ENCODE measurements at regions not wholly inside any gene's neighbourhood (a gene's known extent, or its start where the extent isn't known, plus 50 kb on each side); places are given as distances from the start of the nearest gene placed in this dataset.
"Not testable (repeated sequence)": the region's sequence is repeated elsewhere in the genome, so short reads cannot be mapped to it uniquely, and the experiment has no call there.

DNA sequence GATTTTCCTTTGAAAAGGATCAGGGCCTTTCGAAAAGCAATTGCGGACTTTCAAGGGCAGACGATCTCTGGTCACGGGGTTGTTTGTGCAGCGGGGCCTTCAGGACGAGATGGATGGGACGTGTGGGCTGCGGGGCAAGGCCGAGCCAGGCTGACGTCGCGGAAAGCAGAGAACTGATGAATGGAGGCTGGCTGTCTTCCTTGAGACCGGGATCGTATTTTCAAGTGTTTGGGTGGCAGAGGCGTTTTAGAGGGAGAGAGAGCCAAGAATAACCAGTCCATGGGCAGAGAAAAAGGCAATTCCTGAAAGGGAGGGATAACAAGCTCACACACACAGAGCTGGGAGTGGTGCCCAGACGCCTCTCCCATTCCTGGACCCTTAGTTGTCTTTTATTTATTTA is 138.9 kb upstream of the USP29 start:
- DNase-seq = no peak

DNA sequence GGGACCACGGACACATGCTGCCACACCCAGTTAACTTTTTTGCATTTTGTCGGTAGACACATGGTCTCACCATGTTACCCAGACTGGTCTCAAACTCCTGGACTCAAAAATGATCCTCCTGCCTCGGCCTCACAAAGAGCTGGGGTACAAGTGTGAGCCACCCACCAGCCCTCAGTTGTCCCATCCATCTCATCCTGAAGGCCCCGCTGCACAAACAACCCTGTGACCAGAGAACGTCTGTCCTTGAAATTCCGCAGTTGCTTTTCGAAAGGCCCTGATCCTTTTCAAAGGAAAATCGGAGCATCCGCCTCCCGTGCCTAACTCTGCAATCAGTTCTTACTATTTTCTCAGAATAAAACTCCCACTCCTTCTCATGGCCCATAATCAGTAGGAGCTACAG is 138.3 kb upstream of the USP29 start:
- not testable (repeated sequence) for DNase-seq

- no peak for DNase-seq
Measured at GRCh38 chr19:56983171-56983570, 136.6 kb upstream of the USP29 start.

- no peak for DNase-seq
Measured at GRCh38 chr19:56983804-56984203, 136.0 kb upstream of the USP29 start.

GRCh38 chr19:56986386-56986785 is 133.4 kb upstream of the USP29 start:
- no peak for DNase-seq

DNA sequence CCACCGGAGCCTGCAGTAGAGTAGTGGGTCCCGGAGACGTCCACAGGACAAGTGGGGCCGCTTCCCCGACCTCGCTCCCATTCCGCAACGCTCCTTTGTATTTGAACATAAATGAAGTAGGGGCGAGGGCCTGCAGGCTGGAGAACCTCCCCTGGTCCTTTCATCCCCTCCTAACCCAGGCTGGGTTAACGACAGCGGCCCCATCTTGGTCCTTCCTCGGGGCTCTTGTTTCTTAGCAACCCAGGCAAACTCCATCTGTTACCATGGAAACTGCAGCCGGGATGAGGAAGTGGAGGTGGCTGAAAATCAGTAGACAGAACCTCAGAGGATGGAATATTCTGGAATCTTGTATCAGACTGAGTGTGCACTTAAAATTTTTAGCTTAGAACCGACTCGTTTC is 132.6 kb upstream of the USP29 start:
- DNase-seq = no peak

- no peak for DNase-seq
Measured at GRCh38 chr19:56988299-56988698, 131.5 kb upstream of the USP29 start.

DNA sequence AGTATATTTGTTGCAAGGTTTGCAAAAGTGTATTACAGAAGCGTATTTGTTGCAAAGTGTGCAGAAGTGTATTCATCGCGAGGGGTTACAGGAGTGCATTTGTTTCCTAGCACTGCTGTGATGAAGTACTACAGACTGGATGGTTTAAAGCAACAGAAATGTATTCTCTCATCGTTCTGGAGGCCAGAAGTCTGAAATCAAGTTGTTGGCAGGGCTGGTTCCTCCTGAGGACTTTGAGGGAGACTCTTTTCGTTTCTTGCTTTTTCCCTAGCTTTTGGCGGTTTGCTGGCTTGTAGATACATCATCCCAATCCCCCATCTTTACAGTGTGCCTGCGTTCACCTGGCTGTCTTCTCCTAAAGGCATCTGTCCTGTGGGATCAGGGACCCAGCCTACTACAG is 127.9 kb upstream of the USP29 start:
- no peak for DNase-seq

DNA sequence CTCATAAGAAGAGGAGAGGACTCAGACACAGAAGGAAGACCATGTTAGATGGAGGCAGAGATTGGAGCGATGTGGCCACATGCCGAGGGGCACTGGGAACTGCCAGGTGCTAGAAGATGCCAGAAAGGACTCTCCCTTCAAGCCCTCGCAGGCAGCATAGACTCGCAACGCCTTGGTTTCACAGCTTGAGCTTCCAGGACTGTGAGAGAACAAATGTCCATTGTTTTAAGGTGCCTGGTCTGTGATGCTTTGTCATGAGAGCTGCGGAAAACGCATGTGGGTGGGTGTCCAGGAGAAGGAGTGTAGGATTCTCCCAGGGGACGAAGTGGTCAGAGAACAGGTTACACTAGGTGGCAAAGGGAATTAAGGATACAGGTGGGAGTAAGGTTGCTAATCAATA is 125.9 kb upstream of the USP29 start:
- DNase-seq = no peak

DNA sequence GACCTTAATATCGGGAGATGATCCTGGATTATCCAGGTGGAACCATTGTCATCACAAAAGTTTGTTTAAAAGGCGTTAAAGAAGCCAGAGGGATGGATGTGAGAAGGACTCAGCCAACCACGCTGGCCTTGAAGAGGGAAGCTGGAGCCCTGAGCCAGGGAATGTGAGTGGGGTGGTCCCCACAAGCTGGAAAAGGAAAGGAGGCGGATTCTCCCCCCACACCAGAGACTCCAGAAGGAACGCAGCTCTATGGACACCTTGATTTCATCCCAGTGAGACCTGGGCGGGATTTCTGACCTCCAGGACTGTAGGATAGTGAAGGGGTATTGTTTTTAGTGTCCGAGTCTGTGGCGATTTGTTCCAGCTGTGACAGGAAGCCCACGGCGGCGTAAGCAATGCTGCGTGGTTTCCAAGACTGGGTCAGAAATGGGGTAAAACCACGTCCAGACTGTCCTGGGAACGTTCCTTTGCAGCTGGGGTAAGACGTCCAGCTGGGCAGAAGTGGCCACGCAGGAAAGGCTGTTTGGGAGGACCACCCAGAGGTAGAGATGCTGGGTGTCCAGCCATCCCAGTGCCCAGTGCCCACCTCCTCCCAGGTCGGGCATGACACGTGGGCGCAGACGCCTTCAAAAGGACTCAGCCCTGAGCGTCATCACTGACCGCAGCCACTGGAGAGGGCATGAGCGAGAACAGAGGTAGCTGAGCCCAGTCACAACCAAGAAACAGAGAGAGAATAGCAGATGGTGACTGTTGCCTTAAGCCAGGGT is 125.4 kb upstream of the USP29 start:
- DNase-seq = no peak

DNA sequence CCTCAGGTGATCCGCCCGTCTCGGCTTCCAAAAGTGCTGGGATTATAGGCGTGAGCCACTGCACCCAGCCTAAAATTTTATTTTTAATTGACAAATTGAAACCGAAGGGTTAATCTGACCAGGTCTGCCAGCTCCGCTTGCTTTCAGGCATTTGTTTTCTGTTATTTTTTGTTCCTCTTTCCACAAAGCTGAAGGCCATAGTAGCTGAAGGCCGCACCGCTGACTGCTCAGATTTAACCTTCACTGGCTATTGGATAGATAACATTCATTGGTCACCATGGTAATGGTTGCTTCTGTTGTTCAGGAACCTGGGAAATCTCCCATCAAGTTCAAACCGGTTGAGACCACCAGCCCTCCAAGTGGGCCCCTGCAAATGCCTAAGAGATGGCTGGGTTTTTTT is 124.5 kb upstream of the USP29 start:
- DNase-seq = no peak

- DNase-seq = no peak
Measured at GRCh38 chr19:57002195-57002601, 117.6 kb upstream of the USP29 start.

GRCh38 chr19:57002710-57003109 is 117.1 kb upstream of the USP29 start:
- DNase-seq = no peak

DNA sequence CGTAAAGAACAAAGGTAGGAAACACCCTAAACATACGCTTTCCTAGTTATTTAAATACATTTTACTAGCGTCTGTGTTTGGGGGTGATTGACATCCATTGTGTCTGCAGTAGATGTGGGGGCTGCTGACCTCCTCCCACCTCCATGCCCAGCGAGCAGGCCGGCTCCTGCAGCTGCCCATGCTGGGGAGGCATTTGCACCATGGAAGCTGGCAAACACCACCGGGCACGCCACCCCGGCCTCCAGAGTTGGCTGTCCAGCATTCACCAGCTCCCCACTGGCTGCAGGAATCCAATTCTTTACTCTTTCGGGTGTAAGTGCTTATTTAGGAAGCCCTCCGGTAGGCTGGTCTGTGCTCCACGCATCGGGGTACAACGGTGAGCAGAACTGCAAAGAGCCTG is 115.4 kb upstream of the USP29 start:
- DNase-seq = no peak

DNA sequence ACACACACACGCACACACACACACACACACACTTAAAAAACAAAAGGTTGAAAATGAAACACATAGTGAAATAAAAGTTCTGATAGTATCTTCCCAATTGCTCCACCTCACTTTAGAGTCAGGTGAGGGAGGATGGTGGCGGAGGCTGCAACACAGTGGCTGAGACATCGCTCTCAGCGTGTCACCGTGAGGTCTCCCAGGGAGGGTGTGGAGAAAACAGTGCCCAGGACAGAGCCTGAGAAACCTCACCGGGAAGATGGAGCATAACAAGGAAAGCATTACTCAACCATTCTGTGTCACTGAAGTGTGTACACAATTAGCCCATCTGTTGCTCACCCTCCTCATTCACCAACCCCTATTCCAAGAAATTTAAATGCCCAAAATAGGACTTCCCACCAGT is 111.4 kb upstream of the USP29 start:
- DNase-seq = no peak

DNA sequence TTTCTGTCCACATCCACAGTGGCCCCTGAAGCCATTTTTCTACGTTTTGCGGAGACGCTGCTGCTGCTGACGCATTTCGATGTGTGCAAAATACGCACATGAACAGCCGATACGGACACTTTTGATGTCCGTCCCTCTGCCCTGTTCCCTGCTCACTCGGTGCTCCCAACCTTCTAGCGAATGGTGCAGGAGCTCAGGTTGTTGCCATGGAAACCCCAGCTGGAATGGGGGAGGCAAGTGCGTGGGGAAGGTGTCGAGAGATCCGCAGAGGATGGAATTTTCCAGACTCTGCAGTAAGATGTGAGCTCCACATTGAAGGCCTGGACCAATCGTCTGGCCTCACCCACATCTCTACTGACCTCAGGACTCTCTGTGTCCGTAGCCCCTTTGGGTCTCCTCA is 109.2 kb upstream of the USP29 start:
- DNase-seq = no peak

GRCh38 chr19:57016076-57016475 is 103.7 kb upstream of the USP29 start:
- no peak for DNase-seq

- DNase-seq = no peak
Measured at GRCh38 chr19:57016491-57016890, 103.3 kb upstream of the USP29 start.

DNA sequence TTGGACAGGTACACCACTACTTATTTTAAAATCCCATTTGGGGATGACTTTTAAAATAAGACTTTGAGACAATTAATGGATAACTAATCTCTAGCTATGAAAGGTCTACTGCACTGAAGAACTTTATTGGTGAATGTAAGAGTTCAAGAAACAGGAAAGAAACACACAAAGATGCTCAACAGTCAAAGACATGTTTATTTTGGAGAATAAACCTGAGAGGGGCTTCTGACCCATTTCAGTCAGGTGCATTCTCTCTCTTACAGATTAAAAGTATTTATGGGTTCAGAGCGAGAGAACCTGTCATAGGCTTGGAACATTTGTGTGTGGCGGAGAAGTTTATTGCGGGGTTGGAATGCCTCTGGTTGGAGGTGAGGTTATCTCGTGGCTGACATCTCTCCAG is 94.3 kb upstream of the USP29 start:
- no peak for DNase-seq

GRCh38 chr19:57026476-57026875 is 93.3 kb upstream of the USP29 start:
- no peak for DNase-seq

GRCh38 chr19:57027360-57027759 is 92.4 kb upstream of the USP29 start:
- no peak for DNase-seq

GRCh38 chr19:57028804-57029525 is 90.8 kb upstream of the USP29 start:
- no peak for DNase-seq

- DNase-seq = no peak
Measured at GRCh38 chr19:57031106-57031505, 88.7 kb upstream of the USP29 start.

- DNase-seq = no peak
Measured at GRCh38 chr19:57033576-57033975, 86.2 kb upstream of the USP29 start.

DNA sequence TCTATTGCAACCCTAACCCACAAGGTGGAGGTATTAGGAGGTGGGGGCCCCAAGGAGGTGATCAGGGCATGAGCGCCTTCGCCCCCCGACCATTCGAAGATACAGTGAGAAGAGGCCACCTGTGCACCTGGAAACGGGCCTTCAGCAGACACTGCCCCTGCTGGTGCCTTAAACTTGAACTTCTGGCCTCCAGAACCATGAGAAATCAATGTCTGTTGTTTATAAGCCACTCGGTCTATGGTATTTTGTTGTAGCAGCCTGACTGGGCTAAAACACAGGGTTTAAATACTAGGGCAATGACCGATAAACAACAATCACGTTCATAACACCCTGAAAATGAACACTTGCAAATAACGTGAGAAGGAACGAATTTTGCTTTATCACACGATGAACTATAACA is 85.2 kb upstream of the USP29 start:
- DNase-seq = no peak
